ENCODE measurements at regions not wholly inside any gene's neighbourhood (a gene's known extent, or its start where the extent isn't known, plus 50 kb on each side); places are given as distances from the start of the nearest gene placed in this dataset.

DNA sequence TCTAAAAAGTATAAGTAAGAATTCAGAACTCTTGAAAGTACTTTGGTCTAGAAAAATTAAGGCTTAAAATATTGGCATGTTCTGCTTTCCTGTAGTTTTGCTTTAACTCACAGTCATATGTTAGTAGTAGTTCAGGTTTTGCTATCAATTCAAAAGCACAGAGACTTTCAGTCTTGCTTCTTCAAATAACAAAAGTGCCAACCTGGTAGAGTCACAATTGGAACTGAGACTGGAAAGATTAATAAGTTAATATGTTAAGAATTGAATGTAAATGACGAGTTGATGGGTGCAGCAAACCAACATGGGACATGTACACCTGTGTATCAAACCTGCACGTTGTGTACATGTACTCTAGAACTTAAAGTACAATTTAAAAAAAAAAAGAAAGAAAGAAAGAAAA, 822.3 kb downstream of the MTRR start:
- no peak for TF ChIP-seq POLR2A (IDR thresholded peaks at IDR 0.05; ENCODE audit: low read length)
- TF ChIP-seq GATA1 (IDR thresholded peaks at IDR 0.05; ENCODE audit: low read depth, low read length), result no peak
